ENCODE measurements at regions not wholly inside any gene's neighbourhood (a gene's known extent, or its start where the extent isn't known, plus 50 kb on each side); places are given as distances from the start of the nearest gene placed in this dataset.

DNA sequence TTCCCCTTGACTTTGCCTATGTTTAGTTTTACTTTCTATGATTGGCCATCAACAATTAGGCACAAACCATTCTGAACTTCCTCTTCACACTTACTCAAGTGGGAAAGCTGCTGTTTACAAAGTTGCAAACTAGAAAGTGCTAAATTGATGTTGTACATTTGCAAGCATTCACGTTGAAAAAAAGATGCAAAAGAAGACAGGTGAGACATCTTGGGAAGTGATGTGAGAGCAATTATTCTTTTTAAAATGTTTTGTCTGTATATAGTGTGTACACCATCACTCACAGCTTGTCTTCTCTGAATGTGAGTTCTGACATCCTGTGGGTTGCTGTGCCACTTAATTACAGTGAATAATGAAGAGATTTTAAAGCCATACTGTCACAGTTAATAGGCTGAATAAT, 874.1 kb upstream of the LRATD1 start:
- DNase-seq: no peak
- 0% methylated on average over 1 of the region's 1 CpG for WGBS, 2 experiments (ENCODE audit: low coverage in 1 of 2, low lambda C conversion rate in 2 of 2, missing lambda C conversion rate in 2 of 2)
- Histone ChIP-seq H3K4me1 (ENCODE audit: insufficient read depth) (no peaks in the 10 kb centered on the region), H3K4me3 (no peak overlapping the region), H3K9me3 (ENCODE audit: low read depth) (no peaks in the 10 kb centered on the region), H2AFZ (no peak overlapping the region), H3K36me3 (ENCODE audit: low read depth) (no peaks in the 10 kb centered on the region), H3K27me3 (replicated peaks; ENCODE audit: insufficient read depth) (no peaks in the 10 kb centered on the region), H3K27ac (no peak overlapping the region), H3K9me2 (ENCODE audit: insufficient read depth) (no peaks in the 10 kb centered on the region), H3K9ac (no peak overlapping the region), H3F3A (ENCODE audit: insufficient read depth) (no peaks in the 10 kb centered on the region), H4K20me1 (ENCODE audit: insufficient read depth) (no peaks in the 10 kb centered on the region), H3K4me2 (ENCODE audit: unreplicated experiment) (no peak overlapping the region), H3K79me2 (ENCODE audit: insufficient read depth) (no peaks in the 10 kb centered on the region)
- no peak for TF ChIP-seq EZH2phosphoT487 (IDR thresholded peaks at IDR 0.05; ENCODE audit: insufficient read depth, low read depth)
- no peak for TF ChIP-seq EZH2 (IDR thresholded peaks at IDR 0.05; ENCODE audit: insufficient read depth, poor library complexity, severe bottlenecking)
- in situ Hi-C loops (cut with MboI): no loop called here

DNA sequence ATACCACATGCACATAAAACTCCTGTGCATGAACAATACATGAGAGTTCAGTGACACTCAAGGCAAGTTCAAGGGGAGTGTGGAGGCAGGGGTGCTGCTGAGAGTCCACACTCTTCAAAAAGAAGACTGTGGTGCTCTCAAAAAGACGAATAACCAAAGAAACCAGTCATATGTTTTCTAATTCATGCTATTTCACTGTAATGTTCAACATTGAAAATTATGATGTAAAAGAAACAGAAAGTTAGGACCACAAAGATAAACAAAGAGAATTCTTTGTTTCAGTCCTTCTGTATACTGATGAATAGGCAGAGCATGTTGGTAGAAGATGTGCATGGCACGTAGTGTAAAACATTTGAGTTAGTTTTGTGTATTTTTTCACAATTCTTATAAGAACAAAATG, 864.2 kb upstream of the LRATD1 start:
- no peak overlapping the region for H2AFZ ChIP-seq
- H3K4me1 ChIP-seq (ENCODE audit: insufficient read depth): no peaks in the 10 kb centered on the region
- no peak overlapping the region for H3K27ac ChIP-seq
- H3K27me3 ChIP-seq (replicated peaks; ENCODE audit: insufficient read depth): no peaks in the 10 kb centered on the region
- in situ Hi-C loops (cut with MboI): no loop called here
- 0 to 1% methylated on average over 2 of the region's 2 CpGs for WGBS, 2 experiments (ENCODE audit: low coverage in 1 of 2, low lambda C conversion rate in 2 of 2, missing lambda C conversion rate in 2 of 2)
- H3K79me2 ChIP-seq (ENCODE audit: insufficient read depth): no peaks in the 10 kb centered on the region
- no peak overlapping the region for H3K9ac ChIP-seq
- no peaks in the 10 kb centered on the region for H3K9me3 ChIP-seq (ENCODE audit: low read depth)
- H4K20me1 ChIP-seq (ENCODE audit: insufficient read depth): no peaks in the 10 kb centered on the region
- no peaks in the 10 kb centered on the region; the same call in 1 of the 2 replicates for H3K9me2 ChIP-seq (ENCODE audit: insufficient read depth)
- no peak for DNase-seq
- H3K36me3 ChIP-seq (ENCODE audit: low read depth): no peaks in the 10 kb centered on the region
- no peaks in the 10 kb centered on the region for H3F3A ChIP-seq (ENCODE audit: insufficient read depth)
- H3K4me2 ChIP-seq (ENCODE audit: unreplicated experiment): no peak overlapping the region
- TF ChIP-seq EZH2phosphoT487 (IDR thresholded peaks at IDR 0.05; ENCODE audit: insufficient read depth, low read depth) (no peak), EZH2 (IDR thresholded peaks at IDR 0.05; ENCODE audit: insufficient read depth, poor library complexity, severe bottlenecking) (no peak)
- H3K4me3 ChIP-seq: no peak overlapping the region

DNA sequence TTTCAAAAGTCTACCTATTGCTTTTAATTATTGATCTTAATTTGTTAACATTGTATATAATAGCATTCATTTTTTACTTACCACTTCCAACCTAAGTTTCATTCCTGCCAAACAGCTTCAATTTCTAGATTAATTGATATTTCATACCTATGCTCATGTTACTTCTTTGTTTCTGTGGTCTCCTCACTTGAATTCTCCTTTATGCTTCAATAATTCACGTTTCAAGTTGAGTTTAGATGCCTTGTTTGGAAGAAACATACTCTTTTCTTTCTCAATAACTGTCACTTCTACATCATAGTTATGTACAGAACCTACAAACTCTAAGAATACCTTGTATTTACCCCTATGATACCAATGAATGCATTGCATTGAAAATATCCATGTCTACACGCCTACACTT, 862.2 kb upstream of the LRATD1 start:
- no peak overlapping the region for H3K4me2 ChIP-seq (ENCODE audit: unreplicated experiment)
- no peaks in the 10 kb centered on the region for H3K9me3 ChIP-seq (ENCODE audit: low read depth)
- in situ Hi-C loops (cut with MboI): no loop called here
- H3K27me3 ChIP-seq (replicated peaks; ENCODE audit: insufficient read depth): no peaks in the 10 kb centered on the region
- no peaks in the 10 kb centered on the region for H4K20me1 ChIP-seq (ENCODE audit: insufficient read depth)
- no peak overlapping the region for H3K27ac ChIP-seq
- H3K9me2 ChIP-seq (ENCODE audit: insufficient read depth): no peaks in the 10 kb centered on the region
- no peak overlapping the region for H3K4me3 ChIP-seq
- DNase-seq: no peak
- H3K9ac ChIP-seq: no peak overlapping the region
- no peaks in the 10 kb centered on the region for H3K36me3 ChIP-seq (ENCODE audit: low read depth)
- no peak overlapping the region for H2AFZ ChIP-seq
- TF ChIP-seq EZH2phosphoT487 (IDR thresholded peaks at IDR 0.05; ENCODE audit: insufficient read depth, low read depth) (no peak), EZH2 (IDR thresholded peaks at IDR 0.05; ENCODE audit: insufficient read depth, poor library complexity, severe bottlenecking) (no peak)
- WGBS, 2 experiments (ENCODE audit: low coverage in 1 of 2, low lambda C conversion rate in 2 of 2, missing lambda C conversion rate in 2 of 2): 0 to 4% methylated on average over 2 of the region's 2 CpGs
- H3K79me2 ChIP-seq (ENCODE audit: insufficient read depth): no peaks in the 10 kb centered on the region
- H3K4me1 ChIP-seq (ENCODE audit: insufficient read depth): no peaks in the 10 kb centered on the region
- no peaks in the 10 kb centered on the region for H3F3A ChIP-seq (ENCODE audit: insufficient read depth)

DNA sequence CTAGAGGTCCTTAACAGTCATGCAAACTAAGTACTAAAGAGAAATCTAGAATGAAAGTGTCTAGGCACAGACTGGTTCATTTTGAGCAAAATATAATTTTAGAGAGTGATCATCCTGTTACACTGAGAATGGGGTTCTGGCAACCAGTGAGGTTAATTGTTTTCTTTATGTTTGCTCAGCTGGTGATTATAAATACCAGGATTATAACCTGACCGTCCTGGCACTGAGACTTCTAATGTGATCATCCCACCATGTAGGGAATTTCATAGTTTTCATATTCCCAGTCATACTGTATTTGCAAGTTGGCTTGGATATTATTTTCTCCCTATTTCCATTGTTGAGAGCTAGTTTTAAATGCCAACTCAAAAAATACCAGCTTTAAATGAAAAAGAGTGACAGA, 852.5 kb upstream of the LRATD1 start:
- no peak for DNase-seq
- WGBS, 2 experiments (ENCODE audit: low coverage in 1 of 2, low lambda C conversion rate in 2 of 2, missing lambda C conversion rate in 2 of 2): 18 to 30% methylated on average over 1 of the region's 1 CpG
- H3F3A ChIP-seq (ENCODE audit: insufficient read depth): no peaks in the 10 kb centered on the region
- H3K9me2 ChIP-seq (ENCODE audit: insufficient read depth): no peaks in the 10 kb centered on the region
- no peak overlapping the region for H3K27ac ChIP-seq
- H3K79me2 ChIP-seq (ENCODE audit: insufficient read depth): no peaks in the 10 kb centered on the region
- no peak overlapping the region for H3K9ac ChIP-seq
- H3K36me3 ChIP-seq (ENCODE audit: low read depth): no peaks in the 10 kb centered on the region
- no peak for TF ChIP-seq EZH2 (IDR thresholded peaks at IDR 0.05; ENCODE audit: insufficient read depth, poor library complexity, severe bottlenecking)
- no peak for TF ChIP-seq EZH2phosphoT487 (IDR thresholded peaks at IDR 0.05; ENCODE audit: insufficient read depth, low read depth)
- no peaks in the 10 kb centered on the region for H4K20me1 ChIP-seq (ENCODE audit: insufficient read depth)
- H3K4me1 ChIP-seq (ENCODE audit: insufficient read depth): no peaks in the 10 kb centered on the region
- H3K4me2 ChIP-seq (ENCODE audit: unreplicated experiment): no peak overlapping the region
- no peak overlapping the region for H3K4me3 ChIP-seq
- no peaks in the 10 kb centered on the region for H3K9me3 ChIP-seq (ENCODE audit: low read depth)
- H3K27me3 ChIP-seq (replicated peaks; ENCODE audit: insufficient read depth): no peaks in the 10 kb centered on the region
- no peak overlapping the region for H2AFZ ChIP-seq
- in situ Hi-C loops (cut with MboI): no loop called here

DNA sequence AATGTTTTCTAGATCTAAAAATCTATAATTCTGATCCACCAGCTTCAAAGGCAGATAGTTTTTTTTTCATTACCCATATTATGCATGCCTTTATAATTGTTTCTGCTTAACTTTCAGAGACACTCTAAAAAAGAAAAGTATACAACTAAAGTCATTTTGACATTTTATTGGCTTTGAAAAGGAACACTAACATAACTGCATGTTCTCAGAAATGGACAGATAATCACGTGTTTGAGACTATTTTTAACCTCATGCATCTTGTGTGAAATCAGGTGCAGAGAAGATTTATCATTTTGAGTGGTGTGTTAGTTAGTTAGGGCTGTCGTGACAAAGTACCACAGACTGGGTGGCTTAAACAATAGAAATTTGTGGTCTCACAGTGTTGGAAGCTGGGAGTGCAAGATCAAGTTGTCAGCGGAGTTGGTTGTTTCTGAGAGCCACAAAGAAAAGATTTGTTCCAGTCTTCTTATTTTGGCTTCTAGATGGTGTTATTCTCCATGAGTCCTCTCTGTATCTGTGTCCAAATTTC, 841.4 kb upstream of the LRATD1 start:
- no peaks in the 10 kb centered on the region for H3F3A ChIP-seq (ENCODE audit: insufficient read depth)
- H3K4me3 ChIP-seq: no peak overlapping the region

More for the DNA sequence above, 841.4 kb upstream of the LRATD1 start:
- no peaks in the 10 kb centered on the region for H3K79me2 ChIP-seq (ENCODE audit: insufficient read depth)
- TF ChIP-seq EZH2 (IDR thresholded peaks at IDR 0.05; ENCODE audit: insufficient read depth, poor library complexity, severe bottlenecking): no peak
- no peak for TF ChIP-seq EZH2phosphoT487 (IDR thresholded peaks at IDR 0.05; ENCODE audit: insufficient read depth, low read depth)
- in situ Hi-C loops (cut with MboI): no loop called here
- H2AFZ ChIP-seq: no peak overlapping the region
- no peaks in the 10 kb centered on the region for H3K9me3 ChIP-seq (ENCODE audit: low read depth)
- no peaks in the 10 kb centered on the region for H3K36me3 ChIP-seq (ENCODE audit: low read depth)
- no peaks in the 10 kb centered on the region for H3K9me2 ChIP-seq (ENCODE audit: insufficient read depth)
- H3K9ac ChIP-seq: no peak overlapping the region
- no peaks in the 10 kb centered on the region for H4K20me1 ChIP-seq (ENCODE audit: insufficient read depth)
- 16 to 17% methylated on average over 3 of the region's 3 CpGs for WGBS, 2 experiments (ENCODE audit: low coverage in 1 of 2, low lambda C conversion rate in 2 of 2, missing lambda C conversion rate in 2 of 2)
- no peaks in the 10 kb centered on the region for H3K4me1 ChIP-seq (ENCODE audit: insufficient read depth)
- no peak overlapping the region for H3K4me2 ChIP-seq (ENCODE audit: unreplicated experiment)
- no peaks in the 10 kb centered on the region for H3K27me3 ChIP-seq (replicated peaks; ENCODE audit: insufficient read depth)
- no peak for DNase-seq
- H3K27ac ChIP-seq: no peak overlapping the region

All from GM23248 (cell line).